Neural progenitor cell (in vitro differentiated cells): ENCODE measurements at regions not wholly inside any gene's neighbourhood (a gene's known extent, or its start where the extent isn't known, plus 50 kb on each side); places are given as distances from the start of the nearest gene placed in this dataset.

ENCODE experiments used
- DNase-seq: peaks from one replicate; pipeline ENCODE4 v3.0.0-alpha.2; 2016; ENCODE audit warnings: low spot score
- H2AFZ ChIP-seq: fragments of 200-600 bp; sonication (generic); replicated peaks from 2 replicates; pipeline ENCODE4 v1.6.1; 2016; ENCODE audit warnings: antibody characterized with exemption
- H3F3A ChIP-seq: fragments of 200-600 bp; sonication (generic); 2 replicates; pipeline ENCODE4 v1.6.1; 2016; ENCODE audit warnings: antibody characterized with exemption, low read depth
- H3K27ac ChIP-seq: fragments of 200-600 bp; sonication (generic); 2 replicates; pipeline ENCODE4 v1.5.1; 2016; ENCODE audit warnings: mild to moderate bottlenecking
- H3K27me3 ChIP-seq: fragments of 200-600 bp; sonication (generic); 2 replicates; pipeline ENCODE4 v1.6.1; 2016; ENCODE audit warnings: mild to moderate bottlenecking, moderate library complexity
- H3K36me3 ChIP-seq: fragments of 200-600 bp; sonication (generic); 2 replicates; pipeline ENCODE4 v1.5.1; 2016
- H3K4me1 ChIP-seq: fragments of 200-600 bp; sonication (generic); 2 replicates; pipeline ENCODE4 v1.6.1; 2016; ENCODE audit warnings: mixed run types
- H3K4me2 ChIP-seq: fragments of 200-600 bp; sonication (generic); 2 replicates; pipeline ENCODE4 v1.6.1; 2016
- H3K4me3 ChIP-seq: fragments of 200-600 bp; sonication (generic); 2 replicates; pipeline ENCODE4 v1.5.1; 2016
- H3K79me2 ChIP-seq: fragments of 200-600 bp; sonication (generic); 2 replicates; pipeline ENCODE4 v1.6.1; 2016; ENCODE audit warnings: low read depth
- H3K9ac ChIP-seq: fragments of 200-600 bp; sonication (generic); 2 replicates; pipeline ENCODE4 v1.6.1; 2016
- H3K9me3 ChIP-seq: fragments of 200-600 bp; sonication (generic); 2 replicates; pipeline ENCODE4 v1.5.1; 2016; ENCODE audit warnings: low read depth
- H4K20me1 ChIP-seq: fragments of 200-600 bp; sonication (generic); 2 replicates; pipeline ENCODE4 v1.6.1; 2016; ENCODE audit warnings: low read depth
- H3K27ac Mint-ChIP-seq: 3 replicates; pipeline ENCODE4 v1.8.0; 2021; ENCODE audit warnings: mixed read lengths
- H3K27me3 Mint-ChIP-seq: 2 replicates; pipeline ENCODE4 v1.8.0; 2022; ENCODE audit warnings: low read depth, mild to moderate bottlenecking, inconsistent platforms, moderate library complexity, mixed read lengths; ENCODE audit not compliant: insufficient read depth
- H3K36me3 Mint-ChIP-seq: 3 replicates; pipeline ENCODE4 v1.8.0; 2021; ENCODE audit warnings: mixed read lengths
- H3K4me1 Mint-ChIP-seq: 3 replicates; pipeline ENCODE4 v1.8.0; 2021; ENCODE audit warnings: mixed read lengths
- H3K4me3 Mint-ChIP-seq: 3 replicates; pipeline ENCODE4 v1.8.0; 2021; ENCODE audit warnings: mild to moderate bottlenecking, moderate library complexity, mixed read lengths
- H3K9me3 Mint-ChIP-seq: 3 replicates; pipeline ENCODE4 v1.8.0; 2020; ENCODE audit warnings: mixed read lengths
- EZH2 ChIP-seq: fragments of 200-600 bp; sonication (generic); IDR thresholded peaks from 2 replicates; pipeline ENCODE4 v1.6.1; 2017; ENCODE audit warnings: antibody characterized with exemption, mild to moderate bottlenecking, moderate library complexity
- EZH2phosphoT487 ChIP-seq: fragments of 200-600 bp; sonication (generic); IDR thresholded peaks from 2 replicates; pipeline ENCODE4 v1.6.1; 2017; ENCODE audit warnings: antibody characterized with exemption
- TF ChIP-seq, protein P1 (sequence below): fragments of 200-600 bp; sonication (generic); IDR thresholded peaks from 2 replicates; pipeline ENCODE4 v1.5.1; 2017; ENCODE audit warnings: antibody characterized with exemption, mild to moderate bottlenecking

DNA sequence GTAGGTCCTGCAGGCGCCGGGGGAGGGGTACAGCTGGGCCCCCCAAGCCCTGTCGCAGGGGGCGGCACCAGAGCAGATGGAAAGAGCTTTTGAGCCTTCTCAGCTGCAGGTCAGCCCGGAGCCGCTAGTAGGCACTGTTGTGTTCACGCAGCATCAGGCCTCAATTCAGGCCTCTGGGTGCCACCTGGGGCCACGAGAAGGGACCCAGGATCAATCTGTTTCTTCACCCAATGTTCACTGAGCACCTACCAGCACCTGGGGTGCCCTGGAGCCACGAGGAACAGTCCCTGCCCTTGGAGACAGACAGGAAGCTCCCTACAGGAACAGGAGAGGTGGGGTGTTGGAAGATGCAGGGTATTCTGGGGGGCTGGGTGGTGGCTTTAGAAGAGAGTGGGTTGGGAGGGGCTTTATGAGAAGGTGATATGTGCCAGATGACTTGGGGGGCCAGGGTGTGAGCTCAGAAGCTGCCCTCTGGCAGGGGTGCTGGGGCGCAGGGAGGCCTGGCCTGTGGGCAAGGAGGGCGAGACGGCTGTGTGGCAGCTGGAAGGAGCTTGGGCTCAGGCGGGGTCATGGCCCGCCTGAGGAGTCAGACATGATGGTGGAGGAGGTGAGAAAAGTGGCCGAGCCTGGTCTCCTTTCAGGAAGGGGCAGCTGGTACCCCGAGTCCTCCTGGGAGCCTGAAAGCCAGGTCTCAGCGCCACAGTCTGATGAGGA is 121.9 kb upstream of the GSE1 start:
- no peaks in the 10 kb centered on the region for H3K79me2 ChIP-seq

DNA sequence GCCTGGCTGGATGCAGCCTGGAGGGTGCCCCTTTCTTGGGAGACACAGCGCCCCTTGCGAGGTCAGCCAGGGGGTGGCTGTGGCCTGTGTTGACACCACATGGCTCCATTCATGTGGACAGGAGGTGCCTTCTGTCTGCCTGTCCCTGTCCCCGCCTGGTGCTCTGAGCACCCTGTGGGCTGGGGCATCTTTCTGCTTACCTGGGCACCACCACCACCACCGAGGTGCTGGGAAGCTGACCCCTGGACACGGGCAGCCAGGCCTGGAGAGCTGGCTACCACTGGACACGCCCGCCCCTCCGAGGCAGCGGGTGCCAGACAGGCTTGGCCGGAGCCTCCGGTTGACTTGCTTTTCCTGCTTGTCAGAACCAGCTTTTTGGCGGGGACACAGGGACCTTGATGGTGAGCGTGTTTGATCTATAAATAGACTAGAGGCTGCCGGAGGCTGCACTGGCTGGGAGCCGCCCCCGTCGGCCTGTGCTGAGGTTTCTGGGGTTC is 121.3 kb upstream of the GSE1 start:
- no peaks in the 10 kb centered on the region for H3K36me3 Mint-ChIP-seq

More for the DNA sequence above, 121.9 kb upstream of the GSE1 start:
- H3F3A ChIP-seq, result no peaks in the 10 kb centered on the region
- Mint-ChIP-seq H3K9me3 (no peaks in the 10 kb centered on the region), H3K27ac (peak overlapping the region; percentile 74), H3K4me3 (no peak overlapping the region), H3K27me3 (peaks cover 3% of the 10 kb centered on the region), H3K4me1 (peaks cover 32% of the 10 kb centered on the region), H3K36me3 (no peaks in the 10 kb centered on the region)
- no peak overlapping the region for H3K27ac ChIP-seq
- DNase-seq, result peak; percentile 65
- H3K9ac ChIP-seq, result no peak overlapping the region
- H3K4me1 ChIP-seq, result peaks cover 7% of the 10 kb centered on the region
- TF ChIP-seq, protein P1, sequence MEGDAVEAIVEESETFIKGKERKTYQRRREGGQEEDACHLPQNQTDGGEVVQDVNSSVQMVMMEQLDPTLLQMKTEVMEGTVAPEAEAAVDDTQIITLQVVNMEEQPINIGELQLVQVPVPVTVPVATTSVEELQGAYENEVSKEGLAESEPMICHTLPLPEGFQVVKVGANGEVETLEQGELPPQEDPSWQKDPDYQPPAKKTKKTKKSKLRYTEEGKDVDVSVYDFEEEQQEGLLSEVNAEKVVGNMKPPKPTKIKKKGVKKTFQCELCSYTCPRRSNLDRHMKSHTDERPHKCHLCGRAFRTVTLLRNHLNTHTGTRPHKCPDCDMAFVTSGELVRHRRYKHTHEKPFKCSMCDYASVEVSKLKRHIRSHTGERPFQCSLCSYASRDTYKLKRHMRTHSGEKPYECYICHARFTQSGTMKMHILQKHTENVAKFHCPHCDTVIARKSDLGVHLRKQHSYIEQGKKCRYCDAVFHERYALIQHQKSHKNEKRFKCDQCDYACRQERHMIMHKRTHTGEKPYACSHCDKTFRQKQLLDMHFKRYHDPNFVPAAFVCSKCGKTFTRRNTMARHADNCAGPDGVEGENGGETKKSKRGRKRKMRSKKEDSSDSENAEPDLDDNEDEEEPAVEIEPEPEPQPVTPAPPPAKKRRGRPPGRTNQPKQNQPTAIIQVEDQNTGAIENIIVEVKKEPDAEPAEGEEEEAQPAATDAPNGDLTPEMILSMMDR, result peak; percentile 92
- no peak for TF ChIP-seq EZH2phosphoT487
- H4K20me1 ChIP-seq, result no peaks in the 10 kb centered on the region
- H3K4me2 ChIP-seq, result no peak overlapping the region
- no peaks in the 10 kb centered on the region for H3K36me3 ChIP-seq
- no peak overlapping the region for H2AFZ ChIP-seq
- H3K4me3 ChIP-seq, result no peak overlapping the region
- no peaks in the 10 kb centered on the region for H3K27me3 ChIP-seq
- H3K9me3 ChIP-seq, result no peaks in the 10 kb centered on the region

DNA sequence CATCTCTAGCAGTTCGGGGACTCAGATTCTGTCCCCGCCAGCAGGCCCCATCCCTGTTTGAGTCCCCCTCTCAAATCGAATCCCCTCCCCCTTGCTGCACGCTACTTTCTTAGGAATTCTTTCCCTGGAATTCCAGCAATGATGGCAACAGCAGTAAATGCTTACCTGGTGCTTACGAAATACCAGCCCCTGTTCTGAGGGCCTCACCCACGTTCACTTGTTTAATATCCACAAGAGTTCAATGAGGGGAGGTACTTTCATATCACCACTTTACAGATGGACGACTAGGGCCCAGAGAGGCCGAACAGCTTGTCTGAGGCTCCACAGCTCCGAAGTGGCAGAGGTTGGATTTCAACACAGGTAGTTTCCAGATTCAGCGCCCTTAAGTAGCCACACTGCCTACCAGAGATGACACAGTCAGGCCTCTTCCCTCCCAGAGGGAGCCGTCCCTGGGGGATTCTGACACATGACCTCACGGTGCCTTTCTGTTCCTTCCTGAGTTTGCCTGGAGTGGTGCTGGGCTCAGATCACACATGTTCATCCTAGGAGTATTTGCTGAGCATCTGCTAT is 120.7 kb upstream of the GSE1 start:
- Mint-ChIP-seq H3K36me3 (no peaks in the 10 kb centered on the region), H3K9me3 (no peaks in the 10 kb centered on the region), H3K27me3 (peaks cover 5% of the 10 kb centered on the region), H3K4me1 (peaks cover 38% of the 10 kb centered on the region), H3K27ac (peak overlapping the region; percentile 37), H3K4me3 (no peak overlapping the region)
- H4K20me1 ChIP-seq, result no peaks in the 10 kb centered on the region
- no peak overlapping the region for H3K9ac ChIP-seq
- no peaks in the 10 kb centered on the region for H3K79me2 ChIP-seq
- no peak overlapping the region for H3K4me3 ChIP-seq
- H2AFZ ChIP-seq, result no peak overlapping the region
- no peak overlapping the region for H3K4me2 ChIP-seq
- no peak for DNase-seq
- no peak for TF ChIP-seq EZH2phosphoT487
- TF ChIP-seq EZH2, result no peak
- TF ChIP-seq, protein P1, result no peak
- peaks cover 7% of the 10 kb centered on the region for H3K4me1 ChIP-seq
- H3K9me3 ChIP-seq, result no peaks in the 10 kb centered on the region
- H3F3A ChIP-seq, result no peaks in the 10 kb centered on the region
- H3K36me3 ChIP-seq, result no peaks in the 10 kb centered on the region
- no peaks in the 10 kb centered on the region for H3K27me3 ChIP-seq
- H3K27ac ChIP-seq, result no peak overlapping the region

More for the DNA sequence above, 121.3 kb upstream of the GSE1 start:
- H3K9ac ChIP-seq, result no peak overlapping the region
- H3K4me3 Mint-ChIP-seq, result no peak overlapping the region
- H3K4me3 ChIP-seq, result no peak overlapping the region
- H3K36me3 ChIP-seq, result no peaks in the 10 kb centered on the region
- no peaks in the 10 kb centered on the region for H3F3A ChIP-seq
- TF ChIP-seq, protein P1, result no peak
- no peak for TF ChIP-seq EZH2
- no peaks in the 10 kb centered on the region for H3K27me3 ChIP-seq
- no peak overlapping the region for H2AFZ ChIP-seq
- no peaks in the 10 kb centered on the region for H3K79me2 ChIP-seq
- H4K20me1 ChIP-seq, result no peaks in the 10 kb centered on the region
- H3K4me1 Mint-ChIP-seq, result peaks cover 37% of the 10 kb centered on the region
- H3K27me3 Mint-ChIP-seq, result peaks cover 5% of the 10 kb centered on the region
- DNase-seq, result no peak
- no peaks in the 10 kb centered on the region for H3K9me3 Mint-ChIP-seq
- no peak overlapping the region for H3K27ac Mint-ChIP-seq
- H3K4me2 ChIP-seq, result no peak overlapping the region
- H3K27ac ChIP-seq, result no peak overlapping the region
- H3K9me3 ChIP-seq, result no peaks in the 10 kb centered on the region
- H3K4me1 ChIP-seq, result peaks cover 7% of the 10 kb centered on the region
